Prostate gland (tissue), 2 donors: ENCODE measurements at regions not wholly inside any gene's neighbourhood (a gene's known extent, or its start where the extent isn't known, plus 50 kb on each side); places are given as distances from the start of the nearest gene placed in this dataset.

Experiments used
- CTCF ChIP-seq, 4 experiments: fragments of 200-600 bp in 2 of 4; fragments of 450-650 bp in 2 of 4; sonication (generic) in 2 of 4; IDR thresholded peaks; 1 replicate in 3 of 4; 2 replicates in 1 of 4; pipeline ENCODE4 v1.5.1; 2016 to 2019; ENCODE audit warnings: antibody characterized with exemption in 4 of 4, mild to moderate bottlenecking in 2 of 4, moderate library complexity in 2 of 4
- POLR2A ChIP-seq: fragments of 450-650 bp; IDR thresholded peaks from one replicate; pipeline ENCODE4 v1.6.1; 2016; ENCODE audit warnings: antibody characterized with exemption, mild to moderate bottlenecking

- TF ChIP-seq CTCF (IDR thresholded peaks at IDR 0.05) (no peak), POLR2A (no peak)
Measured at GRCh38 chr12:116463366-116463765, 95.8 kb upstream of the MAP1LC3B2 start.
